GM23338 (cell line): ENCODE measurements at regions not wholly inside any gene's neighbourhood (a gene's known extent, or its start where the extent isn't known, plus 50 kb on each side); places are given as distances from the start of the nearest gene placed in this dataset.

Experiments used
- ATAC-seq: fragments of 200-7000 bp; cut with Tn5 transposase; 3 replicates; pipeline ENCODE4 v1.9.1; 2020
- DNase-seq: peaks from one replicate; pipeline ENCODE4 v3.0.0-alpha.2; 2015; ENCODE audit warnings: low spot score
- H2AFZ ChIP-seq: fragments of 200-600 bp; sonication (generic); 2 replicates; pipeline ENCODE4 v1.8.0; 2016; ENCODE audit warnings: antibody characterized with exemption, mild to moderate bottlenecking, moderate library complexity
- H3F3A ChIP-seq: fragments of 200-600 bp; sonication (generic); replicated peaks from 2 replicates; pipeline ENCODE4 v1.8.0; 2017; ENCODE audit warnings: antibody characterized with exemption, mixed run types, low read depth
- H3K27ac ChIP-seq: fragments of 200-600 bp; sonication (generic); 2 replicates; pipeline ENCODE4 v1.6.1; 2016; ENCODE audit warnings: low read depth
- H3K27me3 ChIP-seq: fragments of 200-600 bp; sonication (generic); 2 replicates; pipeline ENCODE4 v1.8.0; 2016; ENCODE audit warnings: mild to moderate bottlenecking, mixed run types, moderate library complexity; ENCODE audit not compliant: insufficient read depth
- H3K36me3 ChIP-seq: fragments of 200-600 bp; sonication (generic); 2 replicates; pipeline ENCODE4 v1.8.0; 2016; ENCODE audit warnings: mild to moderate bottlenecking; ENCODE audit not compliant: insufficient read depth
- H3K4me1 ChIP-seq: fragments of 200-600 bp; sonication (generic); 2 replicates; pipeline ENCODE4 v1.8.0; 2016; ENCODE audit warnings: mild to moderate bottlenecking, moderate library complexity; ENCODE audit not compliant: insufficient read depth
- H3K4me2 ChIP-seq: fragments of 200-600 bp; sonication (generic); 2 replicates; pipeline ENCODE4 v1.7.1; 2017; ENCODE audit warnings: mixed run types
- H3K4me3 ChIP-seq: fragments of 200-600 bp; sonication (generic); 2 replicates; pipeline ENCODE4 v1.6.1; 2016; ENCODE audit warnings: mixed run types
- H3K79me2 ChIP-seq: fragments of 200-600 bp; sonication (generic); replicated peaks from 2 replicates; pipeline ENCODE4 v1.8.0; 2017; ENCODE audit warnings: mild to moderate bottlenecking; ENCODE audit not compliant: insufficient read depth
- H3K9me2 ChIP-seq: fragments of 200-600 bp; sonication (generic); 2 replicates; pipeline ENCODE4 v1.8.0; 2017; ENCODE audit not compliant: insufficient read depth
- H4K20me1 ChIP-seq: fragments of 200-600 bp; sonication (generic); replicated peaks from 2 replicates; pipeline ENCODE4 v1.8.0; 2017; ENCODE audit warnings: mild to moderate bottlenecking; ENCODE audit not compliant: insufficient read depth
- H3K27ac Mint-ChIP-seq: 2 replicates; pipeline ENCODE4 v1.8.0; 2020; ENCODE audit warnings: inconsistent platforms, mild to moderate bottlenecking, moderate library complexity, mixed read lengths
- H3K27me3 Mint-ChIP-seq: 3 replicates; pipeline ENCODE4 v1.8.0; 2022; ENCODE audit warnings: low read depth, mild to moderate bottlenecking, moderate library complexity, mixed read lengths, inconsistent platforms; ENCODE audit not compliant: insufficient read depth, poor library complexity
- H3K36me3 Mint-ChIP-seq: 3 replicates; pipeline ENCODE4 v1.8.0; 2021; ENCODE audit warnings: low read depth, mild to moderate bottlenecking, inconsistent platforms, moderate library complexity, mixed read lengths
- H3K4me1 Mint-ChIP-seq: 3 replicates; pipeline ENCODE4 v1.8.0; 2020; ENCODE audit warnings: mild to moderate bottlenecking, inconsistent platforms, mixed read lengths
- H3K4me3 Mint-ChIP-seq: 3 replicates; pipeline ENCODE4 v1.8.0; 2021; ENCODE audit warnings: moderate library complexity, mild to moderate bottlenecking, inconsistent platforms, mixed read lengths
- H3K9me3 Mint-ChIP-seq: 3 replicates; pipeline ENCODE4 v1.8.0; 2020; ENCODE audit warnings: moderate library complexity, mild to moderate bottlenecking, inconsistent platforms, mixed read lengths
- TF ChIP-seq, protein P1 (sequence below): fragments of 250-450 bp; sonication (Bioruptor Pico); IDR thresholded peaks from 2 replicates; pipeline ENCODE4 v1.5.0; 2020; ENCODE audit warnings: mild to moderate bottlenecking, moderate library complexity
- TF ChIP-seq, protein P2 (sequence below): IDR thresholded peaks from one replicate; pipeline ENCODE4 v1.6.1; 2018; ENCODE audit warnings: antibody characterized with exemption; ENCODE audit not compliant: unreplicated experiment

DNA sequence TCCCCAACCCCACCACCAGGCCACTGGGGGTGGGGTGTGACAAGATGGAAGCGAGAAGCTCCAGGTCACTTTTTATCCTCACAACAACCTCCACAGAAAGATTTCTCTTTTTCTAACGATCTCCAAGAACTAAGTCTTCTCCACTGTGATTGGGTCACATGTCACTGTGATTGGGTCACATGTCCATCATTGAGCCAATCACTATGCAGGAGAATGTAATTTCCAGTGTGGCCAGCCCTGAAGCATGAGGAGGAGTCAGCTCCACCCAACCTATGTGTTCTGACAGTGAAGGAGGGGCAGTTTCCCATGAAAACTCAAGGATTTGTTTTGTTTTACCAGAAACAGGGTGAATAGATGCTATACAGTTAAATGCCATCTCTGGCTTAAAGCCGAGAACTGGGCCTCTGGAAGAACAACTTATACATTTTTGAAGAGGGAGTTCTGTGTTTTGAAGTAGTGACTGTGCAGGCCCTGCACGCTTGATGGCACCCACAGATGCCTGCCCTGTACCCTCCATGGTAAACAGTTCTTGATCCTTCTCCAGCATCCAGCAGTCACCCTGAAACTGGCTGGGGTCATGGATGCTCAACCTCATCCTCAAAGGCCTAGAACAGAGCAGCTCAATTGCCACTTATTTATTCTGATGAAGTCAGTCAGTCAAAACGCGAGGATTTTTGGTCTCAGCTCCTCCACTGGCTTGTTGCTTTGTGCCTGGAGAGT, 180.4 kb upstream of the BMP4 start (continued):
- TF ChIP-seq, protein P1, sequence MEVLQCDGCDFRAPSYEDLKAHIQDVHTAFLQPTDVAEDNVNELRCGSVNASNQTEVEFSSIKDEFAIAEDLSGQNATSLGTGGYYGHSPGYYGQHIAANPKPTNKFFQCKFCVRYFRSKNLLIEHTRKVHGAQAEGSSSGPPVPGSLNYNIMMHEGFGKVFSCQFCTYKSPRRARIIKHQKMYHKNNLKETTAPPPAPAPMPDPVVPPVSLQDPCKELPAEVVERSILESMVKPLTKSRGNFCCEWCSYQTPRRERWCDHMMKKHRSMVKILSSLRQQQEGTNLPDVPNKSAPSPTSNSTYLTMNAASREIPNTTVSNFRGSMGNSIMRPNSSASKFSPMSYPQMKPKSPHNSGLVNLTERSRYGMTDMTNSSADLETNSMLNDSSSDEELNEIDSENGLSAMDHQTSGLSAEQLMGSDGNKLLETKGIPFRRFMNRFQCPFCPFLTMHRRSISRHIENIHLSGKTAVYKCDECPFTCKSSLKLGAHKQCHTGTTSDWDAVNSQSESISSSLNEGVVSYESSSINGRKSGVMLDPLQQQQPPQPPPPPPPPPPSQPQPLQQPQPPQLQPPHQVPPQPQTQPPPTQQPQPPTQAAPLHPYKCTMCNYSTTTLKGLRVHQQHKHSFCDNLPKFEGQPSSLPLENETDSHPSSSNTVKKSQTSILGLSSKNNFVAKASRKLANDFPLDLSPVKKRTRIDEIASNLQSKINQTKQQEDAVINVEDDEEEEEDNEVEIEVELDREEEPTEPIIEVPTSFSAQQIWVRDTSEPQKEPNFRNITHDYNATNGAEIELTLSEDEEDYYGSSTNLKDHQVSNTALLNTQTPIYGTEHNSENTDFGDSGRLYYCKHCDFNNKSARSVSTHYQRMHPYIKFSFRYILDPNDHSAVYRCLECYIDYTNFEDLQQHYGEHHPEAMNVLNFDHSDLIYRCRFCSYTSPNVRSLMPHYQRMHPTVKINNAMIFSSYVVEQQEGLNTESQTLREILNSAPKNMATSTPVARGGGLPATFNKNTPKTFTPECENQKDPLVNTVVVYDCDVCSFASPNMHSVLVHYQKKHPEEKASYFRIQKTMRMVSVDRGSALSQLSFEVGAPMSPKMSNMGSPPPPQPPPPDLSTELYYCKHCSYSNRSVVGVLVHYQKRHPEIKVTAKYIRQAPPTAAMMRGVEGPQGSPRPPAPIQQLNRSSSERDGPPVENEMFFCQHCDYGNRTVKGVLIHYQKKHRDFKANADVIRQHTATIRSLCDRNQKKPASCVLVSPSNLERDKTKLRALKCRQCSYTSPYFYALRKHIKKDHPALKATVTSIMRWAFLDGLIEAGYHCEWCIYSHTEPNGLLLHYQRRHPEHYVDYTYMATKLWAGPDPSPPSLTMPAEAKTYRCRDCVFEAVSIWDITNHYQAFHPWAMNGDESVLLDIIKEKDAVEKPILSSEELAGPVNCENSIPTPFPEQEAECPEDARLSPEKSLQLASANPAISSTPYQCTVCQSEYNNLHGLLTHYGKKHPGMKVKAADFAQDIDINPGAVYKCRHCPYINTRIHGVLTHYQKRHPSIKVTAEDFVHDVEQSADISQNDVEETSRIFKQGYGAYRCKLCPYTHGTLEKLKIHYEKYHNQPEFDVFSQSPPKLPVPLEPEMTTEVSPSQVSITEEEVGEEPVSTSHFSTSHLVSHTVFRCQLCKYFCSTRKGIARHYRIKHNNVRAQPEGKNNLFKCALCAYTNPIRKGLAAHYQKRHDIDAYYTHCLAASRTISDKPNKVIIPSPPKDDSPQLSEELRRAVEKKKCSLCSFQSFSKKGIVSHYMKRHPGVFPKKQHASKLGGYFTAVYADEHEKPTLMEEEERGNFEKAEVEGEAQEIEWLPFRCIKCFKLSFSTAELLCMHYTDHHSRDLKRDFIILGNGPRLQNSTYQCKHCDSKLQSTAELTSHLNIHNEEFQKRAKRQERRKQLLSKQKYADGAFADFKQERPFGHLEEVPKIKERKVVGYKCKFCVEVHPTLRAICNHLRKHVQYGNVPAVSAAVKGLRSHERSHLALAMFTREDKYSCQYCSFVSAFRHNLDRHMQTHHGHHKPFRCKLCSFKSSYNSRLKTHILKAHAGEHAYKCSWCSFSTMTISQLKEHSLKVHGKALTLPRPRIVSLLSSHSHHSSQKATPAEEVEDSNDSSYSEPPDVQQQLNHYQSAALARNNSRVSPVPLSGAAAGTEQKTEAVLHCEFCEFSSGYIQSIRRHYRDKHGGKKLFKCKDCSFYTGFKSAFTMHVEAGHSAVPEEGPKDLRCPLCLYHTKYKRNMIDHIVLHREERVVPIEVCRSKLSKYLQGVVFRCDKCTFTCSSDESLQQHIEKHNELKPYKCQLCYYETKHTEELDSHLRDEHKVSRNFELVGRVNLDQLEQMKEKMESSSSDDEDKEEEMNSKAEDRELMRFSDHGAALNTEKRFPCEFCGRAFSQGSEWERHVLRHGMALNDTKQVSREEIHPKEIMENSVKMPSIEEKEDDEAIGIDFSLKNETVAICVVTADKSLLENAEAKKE (CRISPR knock-in tag) = no peak

DNA sequence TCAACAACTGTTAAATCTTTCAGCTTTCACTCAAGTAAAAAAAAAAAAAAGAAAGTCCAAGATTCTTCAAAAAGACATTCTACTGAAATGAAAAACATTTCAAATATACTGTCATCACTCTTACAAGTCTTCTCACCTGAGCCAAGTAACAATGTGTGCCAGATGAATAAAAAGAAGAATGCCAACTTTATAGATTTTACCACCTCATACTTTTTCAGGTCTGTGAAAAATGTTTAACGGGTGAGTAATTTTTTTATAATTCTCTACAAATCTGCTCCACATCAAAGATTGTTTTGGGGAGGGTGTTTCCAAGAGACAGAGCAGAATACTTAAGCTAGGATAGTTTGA, 181.0 kb upstream of the BMP4 start:
- Histone ChIP-seq H3K4me2 (no peak overlapping the region), H3K36me3 (no peaks in the 10 kb centered on the region), H2AFZ (no peak overlapping the region), H3K4me1 (peaks cover 5% of the 10 kb centered on the region; the same call in 1 of the 2 replicates), H3K4me3 (no peak overlapping the region), H3F3A (no peaks in the 10 kb centered on the region), H3K79me2 (no peaks in the 10 kb centered on the region), H3K27ac (no peak overlapping the region), H3K9me2 (peaks cover 22% of the 10 kb centered on the region), H3K27me3 (no peaks in the 10 kb centered on the region), H4K20me1 (no peaks in the 10 kb centered on the region; the same call in 1 of the 2 replicates)
- H3K4me3 Mint-ChIP-seq = no peak overlapping the region
- no peak overlapping the region for H3K27ac Mint-ChIP-seq
- no peaks in the 10 kb centered on the region for H3K9me3 Mint-ChIP-seq
- no peaks in the 10 kb centered on the region for H3K27me3 Mint-ChIP-seq
- DNase-seq = no peak
- H3K36me3 Mint-ChIP-seq = no peaks in the 10 kb centered on the region
- H3K4me1 Mint-ChIP-seq = peaks cover 5% of the 10 kb centered on the region; the same call in 2 of the 3 replicates
- no peak for ATAC-seq
- TF ChIP-seq, protein P2, sequence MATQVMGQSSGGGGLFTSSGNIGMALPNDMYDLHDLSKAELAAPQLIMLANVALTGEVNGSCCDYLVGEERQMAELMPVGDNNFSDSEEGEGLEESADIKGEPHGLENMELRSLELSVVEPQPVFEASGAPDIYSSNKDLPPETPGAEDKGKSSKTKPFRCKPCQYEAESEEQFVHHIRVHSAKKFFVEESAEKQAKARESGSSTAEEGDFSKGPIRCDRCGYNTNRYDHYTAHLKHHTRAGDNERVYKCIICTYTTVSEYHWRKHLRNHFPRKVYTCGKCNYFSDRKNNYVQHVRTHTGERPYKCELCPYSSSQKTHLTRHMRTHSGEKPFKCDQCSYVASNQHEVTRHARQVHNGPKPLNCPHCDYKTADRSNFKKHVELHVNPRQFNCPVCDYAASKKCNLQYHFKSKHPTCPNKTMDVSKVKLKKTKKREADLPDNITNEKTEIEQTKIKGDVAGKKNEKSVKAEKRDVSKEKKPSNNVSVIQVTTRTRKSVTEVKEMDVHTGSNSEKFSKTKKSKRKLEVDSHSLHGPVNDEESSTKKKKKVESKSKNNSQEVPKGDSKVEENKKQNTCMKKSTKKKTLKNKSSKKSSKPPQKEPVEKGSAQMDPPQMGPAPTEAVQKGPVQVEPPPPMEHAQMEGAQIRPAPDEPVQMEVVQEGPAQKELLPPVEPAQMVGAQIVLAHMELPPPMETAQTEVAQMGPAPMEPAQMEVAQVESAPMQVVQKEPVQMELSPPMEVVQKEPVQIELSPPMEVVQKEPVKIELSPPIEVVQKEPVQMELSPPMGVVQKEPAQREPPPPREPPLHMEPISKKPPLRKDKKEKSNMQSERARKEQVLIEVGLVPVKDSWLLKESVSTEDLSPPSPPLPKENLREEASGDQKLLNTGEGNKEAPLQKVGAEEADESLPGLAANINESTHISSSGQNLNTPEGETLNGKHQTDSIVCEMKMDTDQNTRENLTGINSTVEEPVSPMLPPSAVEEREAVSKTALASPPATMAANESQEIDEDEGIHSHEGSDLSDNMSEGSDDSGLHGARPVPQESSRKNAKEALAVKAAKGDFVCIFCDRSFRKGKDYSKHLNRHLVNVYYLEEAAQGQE = no peak
- TF ChIP-seq, protein P1 (CRISPR knock-in tag) = no peak
